Glomerular visceral epithelial cell (primary cell): ENCODE measurements at regions not wholly inside any gene's neighbourhood (a gene's known extent, or its start where the extent isn't known, plus 50 kb on each side); places are given as distances from the start of the nearest gene placed in this dataset.
"Not testable (repeated sequence)": the region's sequence is repeated elsewhere in the genome, so short reads cannot be mapped to it uniquely, and the experiment has no call there.

Experiments
- DNase-seq: peaks from one replicate; pipeline ENCODE4 v3.0.0-alpha.2; 2016; ENCODE audit errors: extremely low spot score

DNA sequence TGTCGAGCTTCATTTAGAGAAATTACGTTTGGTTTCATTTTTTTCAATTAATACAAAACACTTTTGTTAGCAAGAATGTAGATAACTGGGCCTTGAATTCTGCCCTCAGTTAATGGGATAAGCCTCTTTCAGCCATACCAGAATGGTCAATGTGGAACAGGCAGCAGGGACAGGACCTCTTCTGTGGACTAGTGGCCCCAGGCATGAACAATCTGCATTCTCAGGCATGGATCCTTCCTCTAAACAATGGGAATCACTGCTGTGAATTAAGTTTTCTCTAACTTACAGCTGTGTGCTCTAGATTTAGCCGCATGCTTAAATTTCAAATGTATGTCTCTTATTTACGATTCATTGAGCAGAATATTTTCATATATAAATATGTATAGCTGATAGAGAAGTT is 237.7 kb upstream of the PRKCQ start:
- no peak for DNase-seq

DNA sequence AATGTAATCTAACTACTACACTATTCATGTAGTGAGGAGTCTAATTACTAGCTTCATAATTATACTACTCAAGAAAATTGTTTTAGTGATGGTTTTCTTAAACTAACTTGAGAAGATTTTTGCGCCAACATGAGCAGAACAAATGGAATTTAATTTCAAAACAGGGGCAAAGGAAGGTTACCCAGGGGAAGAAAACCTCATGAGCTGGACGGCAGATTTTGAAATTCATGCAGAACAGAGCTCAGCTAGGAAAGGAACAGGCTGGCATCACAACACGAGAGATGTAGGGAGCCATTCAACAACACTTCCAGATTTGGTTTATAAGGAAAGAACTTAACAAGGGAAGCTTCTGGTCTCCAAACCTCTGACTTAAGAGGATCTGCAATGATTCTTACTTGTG is 235.3 kb upstream of the PRKCQ start:
- no peak for DNase-seq

DNA sequence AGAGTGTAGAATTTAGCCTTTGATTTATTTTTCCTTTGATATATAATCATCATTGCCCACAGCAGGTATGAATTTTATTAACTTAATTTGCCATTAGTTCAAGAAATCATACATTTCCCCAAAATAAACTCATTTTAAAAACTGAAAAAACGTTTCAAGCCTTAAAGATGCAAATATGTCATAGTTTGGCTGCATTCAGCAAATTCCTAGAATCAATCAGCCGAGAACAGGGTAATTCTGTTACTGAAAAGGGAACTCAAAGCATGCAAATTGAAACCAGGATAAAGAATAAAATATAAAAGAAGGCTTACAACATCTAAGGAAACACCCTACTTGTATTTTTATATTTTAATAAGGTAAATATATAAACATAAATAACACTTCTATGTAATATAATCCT is 233.8 kb upstream of the PRKCQ start:
- DNase-seq, result no peak

DNA sequence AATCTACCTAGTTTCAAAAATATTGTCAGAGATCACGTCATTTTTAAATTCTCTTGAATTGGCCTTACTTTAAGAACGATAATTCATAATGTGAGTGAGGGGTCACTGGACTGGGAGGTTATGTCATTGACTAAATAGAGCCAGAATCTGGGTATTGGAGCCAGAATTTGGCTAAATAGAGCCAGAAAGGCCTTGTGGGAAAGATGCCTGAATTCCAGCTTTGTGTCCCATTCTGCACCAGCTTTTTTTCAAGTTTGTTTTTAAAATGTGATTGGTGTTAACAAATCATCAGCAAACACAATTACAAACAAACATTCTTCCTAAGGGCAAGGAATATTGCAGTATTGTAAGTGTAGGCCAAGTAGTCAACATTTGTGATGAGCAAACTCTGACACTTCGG is 233.2 kb upstream of the PRKCQ start:
- DNase-seq, result no peak

DNA sequence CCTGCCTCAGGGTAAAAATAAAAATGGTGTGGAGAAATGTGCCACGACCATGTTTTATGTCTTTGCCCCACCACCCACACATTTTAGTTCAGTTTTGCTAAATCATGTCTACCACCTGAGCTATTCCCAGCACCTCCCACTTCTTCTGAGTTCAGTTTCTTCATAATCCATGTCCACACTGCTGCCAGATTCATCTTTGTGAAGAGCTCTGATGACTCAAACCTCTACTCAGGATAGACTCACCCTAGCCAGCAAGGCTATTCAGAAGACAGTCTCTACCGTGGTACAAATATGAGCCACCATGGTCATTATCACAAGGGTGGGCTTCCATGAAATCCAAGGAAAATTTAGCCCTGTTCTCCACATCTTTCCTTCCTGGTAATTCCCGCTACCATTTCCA is 231.1 kb upstream of the PRKCQ start:
- DNase-seq, result no peak

DNA sequence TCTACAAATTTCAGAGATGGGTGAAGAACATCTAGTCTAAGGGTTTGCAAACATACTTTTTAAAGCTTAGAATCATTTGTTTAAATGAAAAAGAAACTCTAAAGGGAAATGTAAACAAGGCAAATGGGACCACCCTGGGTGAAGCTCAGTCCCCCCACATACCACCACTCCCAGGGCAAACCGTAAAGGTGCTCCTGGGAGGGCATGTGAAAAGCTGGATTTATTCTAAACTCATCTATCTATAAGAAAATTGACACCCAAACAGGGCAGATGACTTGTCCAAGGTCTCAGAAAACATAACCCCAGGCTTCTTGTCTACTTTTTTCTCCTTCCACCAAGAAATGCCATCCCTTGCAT is 223.3 kb upstream of the PRKCQ start:
- DNase-seq, result no peak

DNA sequence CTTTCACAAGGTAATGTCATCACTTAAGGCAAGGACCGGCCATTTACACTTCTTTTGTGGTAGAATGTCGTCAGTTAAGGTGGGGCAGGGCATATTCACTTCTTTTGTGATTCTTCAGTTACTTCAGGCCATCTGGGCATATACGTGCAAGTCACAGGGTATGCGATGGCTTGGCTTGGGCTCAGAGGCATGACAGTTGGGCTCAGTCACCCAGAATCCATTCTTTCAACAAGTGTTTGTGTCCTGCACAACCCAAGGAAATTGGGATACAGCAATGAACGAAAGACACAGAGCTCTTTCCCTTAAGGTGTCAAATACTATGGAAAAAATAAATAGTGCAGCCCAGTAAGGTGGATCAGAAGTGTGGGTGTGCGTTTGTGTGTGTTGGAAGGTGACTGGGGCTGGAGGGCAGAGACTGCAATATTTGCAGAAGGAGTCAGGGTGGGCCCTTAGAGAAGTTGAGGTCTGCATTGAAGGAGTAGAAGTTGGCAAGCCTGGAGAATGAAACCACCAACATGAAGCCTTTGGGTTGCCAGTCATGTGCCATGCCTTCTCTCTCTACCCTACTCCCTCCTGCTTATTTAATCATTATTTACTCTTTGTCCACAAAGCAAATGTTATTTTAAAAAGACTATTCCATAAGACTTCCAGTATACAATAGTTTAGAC is 222.8 kb upstream of the PRKCQ start:
- no peak for DNase-seq

DNA sequence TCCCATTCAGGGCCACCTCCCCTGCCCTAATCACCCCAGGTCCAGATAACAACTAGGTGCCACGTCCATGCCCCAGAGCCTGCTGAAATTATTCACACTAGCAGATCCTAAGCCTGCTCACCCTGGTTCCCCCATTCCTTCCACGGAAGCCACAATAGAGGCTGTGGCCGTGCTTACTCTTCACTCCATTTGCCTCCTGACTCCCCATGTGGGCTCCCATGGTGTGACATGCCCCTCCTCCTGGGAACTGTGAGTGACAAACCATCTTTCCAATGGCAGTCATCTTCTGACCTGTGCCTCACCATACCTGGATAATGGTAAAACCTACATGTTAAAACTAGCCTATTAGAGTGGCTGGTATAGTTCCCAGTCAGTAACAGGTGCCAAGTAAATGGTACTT is 216.2 kb upstream of the PRKCQ start:
- DNase-seq, result no peak

DNA sequence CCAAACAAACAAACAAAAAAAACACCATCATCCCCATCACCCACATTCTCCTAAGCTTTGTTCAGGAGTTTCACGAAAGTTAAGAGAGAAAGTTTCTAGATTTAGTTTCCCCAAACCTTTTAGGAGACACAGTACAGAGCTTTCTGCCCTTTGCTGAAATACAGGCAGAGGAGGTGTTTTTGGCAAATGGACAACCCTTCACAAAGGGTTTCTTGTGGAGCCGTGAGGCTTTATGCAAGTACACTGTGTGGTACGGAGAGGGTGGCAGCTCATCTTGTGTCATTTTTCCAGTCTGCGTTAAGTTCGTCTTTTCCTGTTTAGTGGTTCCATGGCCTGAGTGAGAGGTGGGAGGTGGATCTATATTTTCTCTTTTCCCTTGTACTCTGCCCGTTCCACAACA is 215.5 kb upstream of the PRKCQ start:
- no peak for DNase-seq

DNA sequence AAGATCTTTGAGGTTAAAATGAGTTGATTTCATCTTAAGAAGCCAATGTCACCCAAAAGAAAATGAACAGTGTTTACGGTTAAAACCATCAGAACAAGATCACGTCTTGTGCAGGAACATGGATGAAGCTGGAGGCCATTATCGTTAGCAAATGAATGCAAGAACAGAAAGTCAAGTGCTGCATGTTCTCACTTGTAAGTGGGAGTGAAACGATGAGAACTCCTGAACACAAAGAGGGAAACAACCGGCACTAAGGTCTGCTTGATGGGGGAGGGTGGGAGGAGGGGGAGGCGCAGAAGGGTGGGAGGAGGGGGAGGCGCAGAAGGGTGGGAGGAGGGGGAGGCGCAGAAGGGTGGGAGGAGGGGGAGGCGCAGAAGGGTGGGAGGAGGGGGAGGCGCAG is 214.8 kb upstream of the PRKCQ start:
- DNase-seq, result not testable (repeated sequence)

DNA sequence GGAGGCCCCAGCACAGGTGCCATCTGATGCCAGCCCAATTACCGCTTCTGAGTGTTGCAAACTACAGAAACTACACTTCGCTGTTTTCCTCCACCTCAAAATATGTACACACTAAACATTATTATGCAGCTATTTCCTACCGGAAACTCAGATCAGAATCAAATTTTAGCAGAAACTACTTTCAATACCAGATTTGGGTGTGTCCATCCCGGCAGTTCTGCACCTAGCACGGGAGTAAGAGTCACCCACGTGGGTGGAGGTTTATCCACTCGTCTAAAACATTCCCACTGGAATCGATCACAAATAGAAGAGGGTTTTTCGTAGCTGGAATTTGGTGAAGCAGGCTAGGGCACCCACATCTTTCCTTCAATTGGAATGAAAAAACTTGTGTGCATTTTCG is 214.4 kb upstream of the PRKCQ start:
- no peak for DNase-seq

DNA sequence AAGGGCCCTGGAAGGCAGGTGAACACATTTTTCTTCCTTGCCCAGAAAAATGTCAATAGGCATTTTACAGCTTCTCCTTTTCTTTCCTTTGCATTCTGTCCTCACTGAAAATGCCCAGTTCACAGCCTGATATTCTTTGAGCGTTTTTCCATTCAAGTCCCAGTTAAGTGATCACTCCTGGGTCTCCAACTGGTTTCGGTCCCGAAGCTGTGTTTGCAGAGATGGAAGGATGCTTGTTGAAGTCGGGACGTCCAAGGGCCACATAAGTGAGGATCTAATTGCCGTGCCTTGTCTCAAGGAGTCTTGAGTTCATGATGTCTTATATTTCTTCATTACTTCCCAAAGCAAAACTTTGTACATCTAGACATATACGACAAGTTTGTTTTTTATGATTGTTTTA is 208.7 kb upstream of the PRKCQ start:
- DNase-seq, result no peak

DNA sequence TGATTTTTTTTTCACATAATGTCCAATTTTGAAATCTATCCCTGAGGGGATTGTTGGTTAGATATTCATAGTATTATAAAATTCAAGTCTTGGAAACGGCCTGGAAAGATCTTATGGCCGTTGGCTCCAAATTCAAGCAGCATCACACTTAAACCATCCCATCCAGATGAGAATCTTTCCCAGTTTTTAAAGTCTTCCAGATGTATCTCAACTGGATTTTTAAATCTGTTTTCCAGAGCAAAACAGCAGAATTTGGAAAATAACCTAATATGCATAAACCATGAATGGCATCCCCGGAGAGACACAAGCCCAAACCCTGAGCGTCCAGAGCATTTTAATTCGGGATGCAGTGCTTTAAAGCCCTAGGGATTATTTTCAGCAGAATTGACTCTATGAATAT is 208.2 kb upstream of the PRKCQ start:
- DNase-seq, result no peak

DNA sequence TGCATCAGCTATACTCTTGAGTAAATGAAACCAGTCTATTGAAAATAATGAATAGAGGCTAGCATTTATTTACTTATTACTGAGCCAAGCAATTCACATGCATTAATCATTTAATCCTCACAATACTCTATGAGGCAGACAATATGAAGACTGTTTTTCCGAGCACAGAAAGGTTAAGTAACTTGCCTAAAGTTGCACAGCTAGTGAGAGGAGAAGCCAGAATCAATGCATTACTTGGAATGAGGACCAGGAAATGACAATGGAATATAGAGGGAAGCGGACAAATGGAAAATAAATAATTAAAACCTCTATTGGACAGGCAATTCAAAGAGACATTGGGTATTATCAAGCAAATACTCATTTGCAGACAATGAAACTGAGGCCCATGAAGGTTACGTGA is 207.6 kb upstream of the PRKCQ start:
- DNase-seq, result no peak

DNA sequence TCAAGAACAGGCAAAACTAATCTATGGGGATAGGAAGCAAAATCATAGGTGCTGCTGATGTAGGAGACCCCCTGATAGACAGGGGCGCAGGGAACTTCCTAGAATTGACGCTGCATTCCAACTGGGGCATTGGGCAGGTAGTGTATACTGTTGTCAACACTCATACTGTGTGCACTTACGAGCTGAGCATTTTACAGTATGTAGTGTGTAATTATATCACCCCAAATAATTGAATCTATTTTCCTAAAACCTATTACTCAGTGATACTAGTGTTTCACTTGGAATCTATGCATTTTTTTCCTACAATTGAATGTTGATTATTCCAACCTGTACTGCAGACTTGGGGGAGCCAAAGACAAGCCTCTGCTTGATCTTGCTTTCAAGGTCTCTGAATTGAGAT is 207.0 kb upstream of the PRKCQ start:
- no peak for DNase-seq

DNA sequence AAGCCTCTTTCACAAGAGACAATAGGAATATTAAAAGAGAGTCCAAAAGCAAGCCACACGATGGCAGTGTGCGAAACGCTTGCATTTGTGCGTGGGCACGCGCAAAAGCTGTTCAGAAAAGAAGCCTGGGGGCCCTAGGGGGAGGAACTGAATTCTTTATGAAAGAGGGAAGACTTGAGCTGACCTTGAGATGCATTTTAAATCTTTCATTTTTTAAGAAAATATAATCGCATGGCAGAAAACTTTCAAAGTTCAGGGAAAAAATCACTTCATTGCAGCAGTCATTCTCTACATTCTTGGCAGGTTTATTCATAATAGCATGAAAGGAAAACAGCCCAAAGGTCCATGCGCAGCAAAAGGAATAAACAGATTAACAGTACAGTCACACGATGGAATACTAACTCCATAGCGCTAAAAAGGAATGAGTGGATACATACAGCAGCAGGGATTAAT is 206.5 kb upstream of the PRKCQ start:
- no peak for DNase-seq

DNA sequence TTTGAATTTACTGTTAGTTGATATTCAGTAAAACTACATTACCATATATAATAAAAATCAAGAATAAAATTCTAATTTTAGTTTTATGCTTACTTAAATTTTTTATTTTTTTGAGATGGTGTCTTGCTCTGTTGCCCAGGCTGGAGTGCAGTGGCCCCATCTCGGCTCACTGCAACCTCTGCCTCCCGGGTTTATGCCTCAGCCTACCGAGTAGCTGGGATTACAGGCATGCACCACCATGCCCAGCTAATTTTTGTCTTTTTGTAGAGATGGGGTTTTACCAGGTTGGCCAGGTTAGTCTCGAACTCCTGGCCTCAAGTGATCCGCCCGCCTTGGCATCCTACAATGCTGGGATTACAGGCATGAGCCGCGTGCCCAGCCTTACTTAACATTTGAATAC is 204.4 kb upstream of the PRKCQ start:
- not testable (repeated sequence) for DNase-seq

DNA sequence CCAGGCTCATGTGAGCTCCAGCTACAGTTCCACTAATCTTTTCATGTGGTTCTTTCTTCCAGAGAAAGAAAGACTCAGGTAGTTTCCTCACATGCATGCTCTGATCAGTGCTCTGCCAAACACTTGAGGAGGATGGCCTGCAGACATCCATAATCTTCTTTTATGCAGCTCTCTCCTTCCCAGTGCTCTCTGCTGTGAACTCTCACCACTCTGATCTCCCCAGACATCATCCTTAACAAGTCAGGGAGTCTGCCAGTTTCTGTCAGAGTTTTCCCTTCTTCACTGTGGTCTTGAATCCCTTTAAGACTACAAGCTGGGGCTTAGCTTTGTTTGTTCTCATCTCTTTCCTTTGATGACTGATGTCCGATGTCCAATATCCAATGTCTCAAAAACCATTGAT is 203.4 kb upstream of the PRKCQ start:
- DNase-seq, result no peak

DNA sequence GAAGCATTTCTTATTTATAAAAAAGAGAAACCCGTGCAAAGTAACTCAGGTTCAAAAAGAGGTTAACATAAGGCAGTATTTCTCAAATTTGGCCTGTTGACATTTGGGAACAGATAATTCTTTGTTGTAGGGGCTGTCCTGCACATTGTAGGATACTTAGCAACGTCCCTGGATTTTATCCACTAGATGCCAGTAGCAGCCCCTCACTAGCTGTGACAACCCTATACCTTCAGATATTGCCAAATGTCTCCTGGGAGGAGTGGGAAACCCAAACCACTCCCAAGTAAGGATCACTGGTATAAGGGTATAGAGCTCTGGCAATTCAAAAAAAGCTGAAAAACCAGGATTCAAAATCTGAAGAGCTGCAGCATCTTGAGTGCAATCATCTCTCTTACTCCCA is 202.3 kb upstream of the PRKCQ start:
- no peak for DNase-seq

DNA sequence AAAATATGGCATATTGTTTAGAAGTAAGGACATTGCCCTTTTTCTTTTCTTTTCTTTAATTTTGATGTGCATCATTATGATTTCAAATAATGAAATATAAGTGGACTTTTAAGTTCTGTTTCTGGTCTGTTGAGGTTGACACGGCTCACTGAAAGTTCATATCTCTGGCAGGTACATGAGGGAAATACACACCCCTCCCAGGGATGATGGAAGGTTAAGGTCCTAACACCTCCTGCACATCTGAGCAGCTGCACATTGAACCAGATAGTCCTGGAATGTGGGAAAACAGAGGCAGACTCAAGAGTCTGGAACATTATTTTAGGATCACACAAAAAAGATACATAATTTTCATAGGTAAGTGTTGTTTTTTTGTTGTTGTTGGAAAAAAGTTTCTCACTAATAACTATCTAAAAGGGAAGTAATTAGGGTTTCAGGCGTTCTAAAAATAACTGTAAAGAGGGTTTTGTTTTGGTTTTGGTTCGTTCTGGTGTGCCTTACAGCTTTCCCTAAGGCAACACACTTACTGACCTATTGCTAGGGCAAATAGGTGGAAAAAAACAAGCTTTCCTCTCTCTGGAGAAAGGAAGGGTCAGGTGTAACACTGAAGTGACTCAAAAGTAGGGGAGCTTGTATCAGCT is 201.2 kb upstream of the PRKCQ start:
- DNase-seq, result no peak

DNA sequence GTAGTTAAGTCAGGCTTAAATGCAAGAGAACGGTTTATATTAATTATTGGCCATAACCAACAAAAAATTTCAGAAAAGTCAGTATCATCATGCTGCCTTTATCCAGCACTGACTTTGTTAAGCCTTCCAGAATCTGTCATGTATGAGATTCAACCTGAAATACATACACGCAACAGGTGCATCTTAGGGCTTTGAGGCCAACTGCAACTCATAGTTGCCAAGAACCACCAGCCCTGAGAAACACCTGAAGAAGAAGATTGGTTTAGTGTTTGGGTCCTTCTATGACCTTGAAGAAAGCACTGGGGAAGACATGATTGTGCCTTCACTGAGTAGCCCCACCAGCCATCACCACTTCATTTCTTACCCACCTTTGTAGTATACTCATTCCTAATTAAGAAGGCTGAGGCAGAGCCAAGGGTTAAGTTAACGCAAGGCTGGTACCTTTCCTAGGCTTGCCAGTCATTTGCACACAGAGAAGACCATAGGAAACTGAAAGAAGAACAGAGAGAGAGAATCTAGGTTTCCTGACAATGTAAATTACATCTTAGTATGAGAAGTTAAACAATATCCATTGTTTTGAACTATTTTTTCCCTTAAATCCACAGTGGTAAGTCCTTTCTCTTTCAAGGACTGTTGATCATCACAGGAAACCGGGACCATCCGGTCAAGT is 200.1 kb upstream of the PRKCQ start:
- DNase-seq, result no peak

DNA sequence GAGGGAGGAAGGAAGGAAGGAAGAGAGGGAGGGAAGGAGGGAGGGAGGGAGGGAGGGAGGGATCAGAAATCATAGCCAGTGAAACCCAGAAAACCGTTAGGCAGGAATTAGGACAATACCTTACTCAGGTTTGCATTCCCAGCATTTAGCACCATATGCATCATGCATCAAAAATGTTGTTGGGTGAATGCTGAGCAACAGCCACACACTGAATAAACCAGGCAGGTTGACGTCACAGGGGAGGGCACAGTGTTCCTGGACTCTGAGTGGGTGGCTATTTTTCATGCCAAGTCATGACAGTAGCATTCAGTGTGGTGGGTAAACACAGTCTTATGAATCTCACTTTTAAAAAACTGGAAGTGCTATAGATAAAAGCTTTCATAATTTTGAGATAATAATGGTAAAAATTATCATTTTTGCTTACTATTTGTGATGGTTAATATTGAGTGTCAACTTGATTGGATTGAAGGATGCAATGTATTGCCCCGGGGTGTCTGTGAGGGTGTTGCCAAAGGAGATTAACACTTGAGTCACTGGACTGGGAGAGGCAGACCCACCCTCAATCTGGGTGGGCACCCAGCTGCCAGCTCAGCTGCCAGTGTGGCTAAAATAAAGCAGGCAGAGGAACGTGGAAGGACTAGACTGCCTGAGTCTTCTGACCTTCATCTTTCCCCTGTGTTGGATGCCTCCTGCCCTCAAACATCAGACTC is 199.1 kb upstream of the PRKCQ start:
- DNase-seq, result peak; percentile 34

DNA sequence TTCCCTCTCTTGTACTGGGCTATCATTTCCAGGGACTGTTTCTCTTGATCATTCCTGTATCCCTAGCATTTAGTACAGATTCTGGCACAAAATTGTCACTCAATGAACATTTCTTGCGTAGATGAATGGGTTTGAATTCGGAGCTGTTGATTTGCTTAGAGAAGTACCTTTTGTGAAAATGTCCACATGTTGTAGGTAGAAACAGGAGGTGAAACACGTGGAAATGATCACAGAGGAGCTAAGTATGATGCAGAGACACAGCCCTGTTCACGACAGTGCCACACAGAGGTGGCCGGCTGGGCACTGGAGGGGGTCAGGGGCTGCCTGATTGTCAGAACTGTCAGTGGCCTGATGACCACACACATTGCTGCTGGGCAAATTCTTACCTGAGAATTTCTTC is 196.1 kb upstream of the PRKCQ start:
- DNase-seq, result no peak
